Dermis microvascular lymphatic vessel endothelial cell (primary cell): ENCODE measurements at regions not wholly inside any gene's neighbourhood (a gene's known extent, or its start where the extent isn't known, plus 50 kb on each side); places are given as distances from the start of the nearest gene placed in this dataset.
"Not testable (repeated sequence)": the region's sequence is repeated elsewhere in the genome, so short reads cannot be mapped to it uniquely, and the experiment has no call there.

Experiments used
- DNase-seq, 2 donors: peaks; one replicate each; pipeline versions ENCODE4 v3.0.0 to v3.0.0-alpha.2; 2010; ENCODE audit warnings: low read depth in 2 of 2

DNA sequence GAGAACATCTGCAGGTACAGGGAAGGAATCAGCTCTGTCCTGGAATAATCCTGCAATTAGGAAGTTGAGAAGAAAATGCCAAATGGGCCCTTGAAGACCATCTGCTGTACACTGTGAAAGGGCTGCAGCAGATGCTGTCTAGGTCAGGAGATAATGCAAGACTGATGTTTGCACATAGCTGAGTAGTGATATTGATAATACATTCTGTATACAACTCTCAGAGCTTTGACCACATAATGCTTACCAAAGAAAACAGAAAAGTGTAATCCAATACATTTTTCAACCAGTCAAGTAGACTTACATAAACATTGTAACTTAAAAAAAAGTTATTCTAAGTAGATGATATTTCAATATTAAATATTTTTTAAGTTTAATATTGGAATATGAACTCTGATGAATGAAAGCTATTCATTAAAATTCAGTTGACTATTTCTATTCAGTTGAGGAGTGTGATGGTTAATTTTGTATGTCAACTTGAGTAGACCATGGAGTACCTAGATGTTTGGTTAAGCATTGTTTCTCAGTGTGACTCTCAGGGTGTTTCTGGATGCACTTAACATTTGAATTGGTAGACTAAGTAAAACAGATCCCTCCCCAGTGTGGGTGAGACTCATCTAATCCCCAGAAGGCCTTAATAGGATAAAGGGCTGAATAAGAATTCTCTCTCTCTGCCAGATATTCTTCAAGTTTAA lies 380.1 kb upstream of the PRR16 start:
- DNase-seq, result no peak

DNA sequence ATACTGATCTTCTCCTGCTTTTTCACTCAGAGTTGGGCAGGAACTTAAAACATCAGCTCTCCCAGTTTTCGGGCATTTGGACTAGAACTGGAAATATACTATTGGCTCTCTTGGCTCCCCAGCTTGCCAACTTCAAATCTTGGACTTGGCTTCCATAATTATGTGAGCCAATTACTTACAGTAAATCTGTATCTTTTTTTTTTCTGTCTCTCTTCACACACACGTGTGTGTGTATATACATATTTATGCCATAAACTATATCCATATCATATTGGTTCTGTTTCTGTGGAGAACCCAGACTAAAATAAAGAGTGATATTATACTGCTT lies 379.6 kb upstream of the PRR16 start:
- DNase-seq, result no peak

DNA sequence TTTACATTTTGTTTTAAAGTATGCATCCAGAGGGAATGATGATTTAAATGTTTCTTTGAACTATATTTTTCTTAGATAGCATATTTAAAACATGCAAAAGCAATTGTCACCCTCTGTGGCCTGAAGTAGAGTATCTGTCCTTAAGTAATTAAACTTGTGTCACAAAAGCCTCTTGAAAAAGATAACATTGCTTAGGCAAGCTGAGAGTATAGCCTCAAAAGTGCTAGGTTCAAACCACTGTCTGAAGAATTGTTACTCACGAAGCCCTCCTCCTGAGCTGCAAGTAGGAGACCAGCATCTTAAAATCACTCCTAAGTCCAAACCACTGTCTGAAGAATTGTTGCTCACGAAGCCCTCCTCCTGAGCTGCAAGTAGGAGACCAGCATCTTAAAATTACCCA lies 378.0 kb upstream of the PRR16 start:
- no peak for DNase-seq

DNA sequence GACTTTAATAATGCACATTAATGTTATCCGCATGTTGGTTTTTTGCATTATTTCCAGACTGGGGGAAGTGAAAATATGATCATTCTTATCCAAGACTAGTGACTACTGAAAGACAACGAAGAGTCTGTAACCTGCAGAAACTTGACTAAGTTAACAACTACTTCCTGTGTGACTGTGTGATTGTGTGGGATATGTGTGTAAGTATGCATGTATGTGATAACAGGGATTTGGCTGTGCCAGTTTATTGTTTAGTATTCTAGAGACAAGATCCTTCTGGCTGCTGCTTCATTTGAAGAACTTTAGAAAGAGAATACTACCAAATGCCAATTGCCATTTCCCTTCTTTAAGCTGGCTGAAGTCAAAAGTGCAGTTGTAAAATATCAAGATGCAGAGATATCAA lies 375.7 kb upstream of the PRR16 start:
- no peak for DNase-seq

DNA sequence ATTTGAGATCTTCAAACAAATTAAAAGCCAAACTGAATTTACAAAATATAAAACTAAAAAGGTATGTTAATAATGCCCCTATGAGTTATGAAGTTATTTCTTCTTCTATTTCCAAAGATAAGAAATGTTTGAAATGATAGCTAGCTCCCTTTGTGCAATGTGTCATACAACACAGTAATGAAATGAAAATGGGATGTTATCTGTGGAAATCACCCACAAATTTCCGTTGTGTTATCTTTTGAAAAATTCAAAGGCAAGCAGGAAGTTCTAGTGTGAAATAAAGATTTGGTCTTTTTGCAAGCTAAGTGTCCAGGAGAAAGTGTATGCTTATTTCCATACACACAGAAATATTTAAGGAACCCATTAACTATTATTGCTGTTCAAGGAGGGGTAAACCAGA lies 375.3 kb upstream of the PRR16 start:
- DNase-seq, result no peak

DNA sequence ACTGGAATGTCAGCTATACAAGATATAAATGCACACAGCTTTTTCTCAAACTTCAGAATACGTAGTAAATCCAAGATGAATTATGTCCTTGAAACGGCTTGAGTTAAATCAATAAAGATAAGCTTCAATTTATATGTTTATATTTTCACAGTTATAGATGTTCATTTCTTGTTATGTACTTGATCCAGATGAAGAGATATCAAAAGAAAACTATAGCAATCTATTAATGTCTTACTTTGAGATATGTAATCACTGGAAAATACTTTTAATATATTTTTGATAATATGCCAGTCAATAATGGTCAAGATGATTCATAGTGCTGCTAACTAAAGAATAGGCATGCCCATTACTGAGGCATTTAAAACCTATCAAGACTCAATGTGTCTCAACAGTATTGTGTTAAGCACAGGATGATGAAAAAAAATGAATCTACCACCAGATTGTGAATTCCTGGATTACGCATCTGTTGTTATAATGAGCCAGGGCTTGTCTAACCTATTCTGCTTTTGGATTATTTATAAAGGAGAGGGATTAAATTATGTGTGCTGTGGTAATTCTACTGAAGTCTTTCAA lies 372.6 kb upstream of the PRR16 start:
- no peak for DNase-seq

DNA sequence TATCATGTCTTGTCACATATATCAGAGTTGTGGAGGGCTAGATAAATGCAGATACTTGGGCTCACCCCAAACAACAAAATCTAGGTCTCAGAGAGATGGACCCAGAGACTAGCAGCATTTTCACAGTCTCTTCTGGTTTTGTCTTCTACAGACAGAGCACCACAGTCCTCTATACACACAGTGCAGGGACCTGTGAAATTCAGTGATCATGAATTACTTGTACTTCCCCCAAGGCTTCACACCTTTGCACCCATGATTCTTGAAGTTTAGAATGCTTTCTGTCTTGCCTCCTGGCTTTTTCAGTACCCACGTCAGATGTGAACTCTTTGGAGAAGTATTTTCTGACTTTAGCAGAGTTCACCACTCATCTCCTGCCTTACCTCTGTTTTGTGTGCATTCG lies 371.5 kb upstream of the PRR16 start:
- DNase-seq, result no peak

DNA sequence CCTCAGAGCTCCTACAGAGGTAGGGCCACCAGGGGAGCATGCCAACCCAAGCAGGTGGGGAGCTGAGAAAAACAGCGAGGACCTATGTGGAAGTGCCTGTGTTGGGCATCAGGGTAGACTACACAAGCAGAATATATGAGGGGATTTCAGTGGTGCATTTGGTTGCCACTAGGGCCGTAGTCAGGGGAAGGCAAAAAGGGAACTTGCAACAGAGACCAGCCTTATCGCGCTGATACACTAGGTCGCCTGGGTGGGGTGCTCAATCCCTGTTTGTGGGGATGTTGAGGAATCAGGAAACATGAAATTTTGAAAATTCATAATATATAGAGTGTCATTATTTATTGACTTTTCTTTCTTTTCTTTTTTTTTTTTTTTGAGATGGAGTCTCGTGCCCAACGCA lies 370.9 kb upstream of the PRR16 start:
- DNase-seq, result no peak

DNA sequence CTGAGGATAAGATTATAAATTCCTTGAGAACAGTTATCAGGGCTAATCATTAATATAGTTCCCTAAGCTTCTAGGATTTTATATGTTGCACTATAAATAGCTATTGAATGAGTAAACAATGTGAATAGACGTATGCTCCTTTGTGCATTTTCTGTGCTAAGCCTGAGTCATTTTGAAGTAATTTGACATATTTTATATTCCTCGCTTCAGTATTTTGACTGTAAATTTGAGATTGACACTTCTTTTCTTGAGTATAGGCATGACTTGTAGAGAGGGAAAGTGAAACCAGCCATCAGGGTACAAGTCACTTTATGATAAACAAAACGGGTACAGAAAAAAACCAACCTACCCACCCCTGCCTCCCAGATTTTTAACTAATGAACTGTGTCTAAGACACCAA lies 367.7 kb upstream of the PRR16 start:
- no peak for DNase-seq

DNA sequence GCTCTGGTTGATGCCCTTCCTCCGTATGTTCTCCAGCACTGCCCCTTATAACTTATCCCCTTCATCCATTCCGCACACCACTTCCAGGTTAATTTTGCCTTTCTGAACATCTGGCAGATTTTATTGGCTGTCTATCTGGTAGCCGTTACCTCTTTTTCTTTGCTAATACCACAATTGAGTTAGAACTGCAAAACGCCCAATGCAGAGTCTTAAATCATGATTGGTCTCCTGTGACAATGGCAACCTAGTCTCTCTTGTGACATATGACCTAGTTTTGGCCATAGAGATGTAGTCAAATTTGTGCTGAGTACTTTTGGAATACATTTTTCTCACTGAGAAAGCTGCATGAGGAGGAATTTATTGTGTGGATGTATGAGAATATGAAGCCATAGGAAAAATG lies 365.7 kb upstream of the PRR16 start:
- no peak for DNase-seq

DNA sequence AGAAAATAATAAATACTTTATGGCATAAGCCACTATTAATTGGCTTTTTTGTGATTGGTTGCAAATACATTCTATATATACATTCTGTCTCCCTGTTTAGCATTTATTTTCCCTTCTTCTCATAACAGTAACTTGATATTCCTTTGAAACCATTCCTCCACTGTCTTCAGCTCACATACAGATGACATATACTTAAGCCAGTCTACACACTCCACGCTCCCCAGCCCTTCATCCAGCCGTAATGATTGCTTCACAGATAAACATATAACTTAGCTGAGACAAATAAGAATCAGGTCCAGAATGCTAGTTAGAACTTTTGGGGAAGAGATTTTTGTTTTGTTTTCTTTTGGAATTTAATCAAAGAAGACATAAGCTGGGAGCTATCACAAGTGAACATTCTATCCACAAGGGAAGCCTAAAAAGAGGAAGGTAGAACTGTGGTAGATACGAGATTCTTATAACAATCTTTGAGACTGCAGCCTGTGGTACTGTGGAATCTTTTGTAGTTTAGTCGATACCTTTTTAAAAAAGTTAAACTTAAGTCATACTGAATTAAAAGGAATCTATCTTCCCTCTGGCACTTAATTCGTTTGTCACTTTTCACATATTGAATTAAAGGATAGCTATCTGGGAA lies 365.1 kb upstream of the PRR16 start:
- no peak for DNase-seq

DNA sequence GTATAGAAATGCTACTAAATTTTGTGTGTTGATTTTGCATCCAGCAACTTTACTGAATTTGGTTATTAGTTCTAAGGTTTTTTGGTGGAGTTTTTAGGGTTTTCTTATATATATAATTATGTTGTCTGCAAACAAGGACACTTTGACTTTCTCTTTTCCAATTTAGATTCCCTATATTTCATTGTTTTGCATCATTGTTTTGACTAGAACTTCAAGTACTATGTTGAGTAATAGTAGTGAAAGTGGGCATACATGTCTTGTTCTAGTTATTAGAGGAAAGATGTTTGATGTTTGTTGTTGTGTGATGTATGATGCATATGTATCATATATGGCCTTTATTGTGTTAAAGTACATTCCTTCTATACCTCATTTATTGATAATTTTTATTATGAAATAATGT lies 362.3 kb upstream of the PRR16 start:
- DNase-seq, result no peak

DNA sequence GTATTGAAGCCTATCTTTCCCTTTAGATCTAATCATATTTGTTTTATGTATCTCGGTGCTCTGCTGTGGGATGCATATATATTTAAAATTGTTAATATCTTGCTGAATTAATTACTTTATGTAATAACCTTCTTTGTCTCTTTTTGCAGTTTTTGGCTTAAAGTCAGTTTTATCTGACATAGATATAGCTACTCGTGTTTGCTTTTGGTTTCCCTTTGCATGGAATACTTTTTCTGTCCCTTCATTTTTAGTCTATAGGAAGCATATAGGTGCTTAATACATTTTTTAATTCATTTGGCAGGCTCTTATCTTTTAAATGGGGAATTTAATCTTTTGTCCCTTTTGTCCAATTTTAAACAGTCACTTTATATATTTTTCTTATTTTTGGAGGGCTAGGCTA lies 360.6 kb upstream of the PRR16 start:
- DNase-seq, result no peak

DNA sequence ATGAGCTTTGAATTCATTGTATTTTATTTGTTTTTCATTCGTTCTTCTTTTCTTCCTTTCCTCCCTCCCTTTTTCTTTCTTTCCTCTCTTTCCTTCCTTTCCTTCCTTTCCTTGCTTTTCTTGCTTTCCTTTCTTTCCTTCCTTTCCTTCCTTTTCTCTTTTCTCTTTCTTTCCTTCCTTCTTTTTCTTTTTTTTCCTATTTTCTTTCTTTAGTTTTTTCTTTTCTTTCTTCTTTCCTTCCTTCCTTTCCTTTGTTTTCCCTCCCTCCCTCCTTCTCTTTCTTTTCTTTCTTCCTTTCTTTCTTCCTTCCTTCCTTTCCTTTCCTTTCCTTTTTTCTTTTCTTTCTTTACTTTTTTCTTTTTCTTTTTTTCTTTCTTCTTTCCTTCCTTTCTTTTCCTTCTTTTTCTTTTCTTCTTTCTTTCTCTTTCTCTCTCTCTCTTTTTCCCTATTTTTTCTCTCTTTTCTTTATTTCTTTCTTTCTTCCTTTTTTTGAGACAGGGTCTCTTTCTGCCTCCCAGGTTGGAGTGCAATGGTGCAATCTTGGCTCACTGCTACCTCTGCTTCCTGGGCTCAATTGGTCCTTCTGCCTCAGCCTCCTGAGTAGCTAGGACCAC lies 357.1 kb upstream of the PRR16 start:
- DNase-seq, result no peak

DNA sequence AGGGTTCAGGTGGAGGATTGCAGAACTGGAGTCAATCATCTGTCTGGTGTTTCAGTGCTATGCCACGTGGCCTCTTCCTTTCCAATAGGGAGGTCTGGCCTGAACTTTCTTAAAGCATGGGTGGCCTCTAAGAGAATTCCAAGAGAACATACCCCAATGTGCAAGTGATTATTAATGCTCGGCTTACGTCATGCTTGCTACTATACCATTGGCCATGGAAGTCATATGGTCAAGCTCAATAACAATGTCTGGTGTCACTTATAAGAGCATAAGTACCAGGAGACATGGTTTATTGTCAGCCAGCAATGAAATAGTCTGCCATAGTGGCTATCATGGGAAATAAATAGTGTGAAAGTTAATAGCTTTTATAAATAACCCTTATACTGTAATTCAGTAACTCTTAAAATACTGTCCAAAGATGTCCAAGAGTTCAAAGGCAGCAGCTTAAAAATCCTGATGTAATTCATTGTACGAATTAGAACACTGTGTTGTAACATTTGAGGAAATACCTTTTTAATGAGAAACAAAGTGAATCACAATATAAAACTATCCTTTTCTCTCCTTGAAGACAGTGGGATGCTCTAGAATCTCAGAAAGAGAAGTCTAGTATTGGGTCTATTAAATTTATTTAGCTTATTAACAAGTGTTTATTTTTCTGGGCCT lies 355.4 kb upstream of the PRR16 start:
- DNase-seq, result no peak

DNA sequence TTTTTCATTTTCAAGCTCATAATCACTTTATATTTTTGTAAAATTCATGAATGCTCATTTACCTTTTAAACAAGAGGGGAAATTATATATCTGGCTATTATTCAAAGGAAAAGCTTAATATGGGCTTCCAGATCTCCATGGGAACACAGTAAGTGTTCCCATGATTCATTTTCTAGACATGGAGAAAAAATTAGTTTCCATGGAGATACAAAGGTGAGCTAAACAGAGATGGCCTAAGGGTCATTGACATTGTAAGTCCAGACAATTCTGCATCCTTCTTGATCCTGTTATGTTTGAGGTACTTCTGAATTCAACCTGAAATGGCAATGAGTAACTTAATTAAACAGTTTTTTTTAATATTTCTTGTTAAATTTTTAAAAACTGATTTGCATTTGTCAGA lies 341.4 kb upstream of the PRR16 start:
- no peak for DNase-seq

DNA sequence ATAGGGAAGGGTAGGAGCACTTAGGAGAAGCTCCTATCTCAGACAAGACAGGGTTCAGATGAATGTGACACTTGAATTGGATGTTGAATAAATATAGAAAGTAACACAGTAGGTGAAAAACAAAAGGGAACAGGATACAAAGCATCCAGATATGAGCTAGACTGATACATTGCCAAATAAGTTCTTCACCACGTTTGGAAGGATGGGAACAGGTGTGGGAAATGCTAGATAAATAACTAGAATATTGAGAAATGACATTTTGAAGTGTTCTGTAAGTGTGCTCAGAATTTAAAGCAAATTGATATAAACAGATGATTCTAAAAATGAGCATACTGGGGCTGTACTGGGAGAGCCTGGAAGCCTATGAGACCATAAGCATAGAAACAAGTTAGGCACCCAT lies 340.1 kb upstream of the PRR16 start:
- no peak for DNase-seq

DNA sequence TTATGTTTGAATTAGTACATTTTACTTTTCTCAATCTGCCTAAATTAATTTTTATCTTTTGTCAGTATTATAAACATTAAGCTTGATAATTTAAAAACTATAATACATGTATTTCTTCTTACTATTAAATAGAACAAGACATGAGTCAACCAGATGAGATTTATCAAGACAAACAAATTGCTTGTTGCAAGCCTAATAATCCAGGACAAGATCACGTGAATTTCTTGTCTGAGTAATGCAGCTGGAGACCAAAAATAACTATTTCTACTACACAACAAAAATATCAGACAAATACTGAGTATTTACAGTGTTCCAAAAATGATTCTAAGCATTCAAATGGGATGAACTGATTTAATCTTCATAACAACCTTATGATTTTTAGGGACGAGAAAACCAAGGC lies 339.1 kb upstream of the PRR16 start:
- DNase-seq, result no peak

DNA sequence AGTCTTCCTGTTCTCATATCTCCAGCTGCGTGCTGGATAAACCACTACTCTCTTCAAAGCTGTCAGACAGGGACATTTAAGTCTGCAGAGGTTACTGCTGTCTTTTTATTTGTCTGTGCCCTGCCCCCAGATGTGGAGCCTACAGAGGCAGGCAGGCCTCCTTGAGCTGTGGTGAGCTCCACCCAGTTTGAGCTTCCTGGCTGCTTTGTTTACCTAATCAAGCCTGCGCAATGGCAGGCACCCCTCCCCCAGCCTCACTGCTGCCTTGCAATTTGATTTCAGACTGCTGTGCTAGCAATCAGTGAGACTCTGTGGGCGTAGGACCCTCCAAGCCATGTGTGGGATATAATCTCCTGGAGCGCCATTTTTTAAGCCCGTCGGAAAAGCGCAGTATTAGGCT lies 331.8 kb upstream of the PRR16 start:
- not testable (repeated sequence) for DNase-seq

DNA sequence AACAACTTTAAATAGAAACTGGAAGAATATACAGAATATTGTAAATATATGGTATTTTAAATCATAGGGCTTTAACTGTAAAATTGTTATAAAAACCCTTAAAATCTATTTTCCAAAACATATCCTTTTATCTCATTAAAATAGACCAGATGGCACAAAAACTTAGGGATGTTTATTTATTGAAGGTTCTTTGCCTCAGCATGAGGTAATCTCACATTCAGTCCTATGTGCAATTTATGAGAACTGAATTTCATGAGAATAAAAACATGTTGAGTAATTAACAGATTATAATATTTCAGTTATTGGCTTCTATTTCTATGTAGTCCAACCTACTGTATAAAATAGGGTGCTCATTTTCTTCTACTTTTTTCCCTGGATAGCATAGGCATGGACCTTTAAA lies 329.2 kb upstream of the PRR16 start:
- DNase-seq, result no peak

DNA sequence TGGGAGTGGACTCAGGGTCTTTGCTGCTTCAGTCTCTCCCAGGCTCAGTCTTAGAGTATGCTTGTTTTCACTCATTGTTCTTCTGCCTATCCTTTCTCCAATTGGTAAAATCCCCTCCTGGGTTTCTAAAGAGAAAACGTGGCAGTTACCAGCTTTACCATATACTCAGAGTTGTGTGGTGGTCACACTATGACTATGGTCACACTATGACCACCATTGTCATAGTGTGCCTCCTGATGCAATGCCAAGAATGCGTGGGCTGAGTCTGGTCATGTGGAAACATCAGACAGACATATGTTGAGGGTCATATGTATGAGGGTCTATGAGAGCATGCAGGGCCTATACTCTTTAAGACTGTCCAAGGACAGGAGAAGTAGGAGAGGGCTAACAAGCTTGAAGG lies 326.5 kb upstream of the PRR16 start:
- no peak for DNase-seq

DNA sequence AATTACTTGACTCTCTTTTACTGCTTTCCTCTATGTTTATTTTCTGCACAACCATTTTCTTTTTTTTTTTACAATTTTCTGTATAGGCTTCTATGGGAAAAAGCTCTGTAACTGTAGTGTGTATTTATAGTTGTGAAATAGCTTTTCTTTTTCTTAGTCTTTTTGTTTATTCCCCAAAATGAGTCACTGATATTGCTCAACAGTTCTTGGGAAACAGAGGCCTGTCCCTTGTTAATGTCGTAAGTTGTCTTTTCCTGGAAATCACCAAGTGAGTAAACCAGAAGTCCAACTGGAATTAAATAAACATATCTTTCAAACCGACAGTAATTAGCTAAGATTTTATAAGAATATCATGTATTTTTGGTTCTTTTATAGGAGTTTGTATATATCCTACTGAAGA lies 325.1 kb upstream of the PRR16 start:
- peak in 1 of 2 donors; percentile 5 for DNase-seq

DNA sequence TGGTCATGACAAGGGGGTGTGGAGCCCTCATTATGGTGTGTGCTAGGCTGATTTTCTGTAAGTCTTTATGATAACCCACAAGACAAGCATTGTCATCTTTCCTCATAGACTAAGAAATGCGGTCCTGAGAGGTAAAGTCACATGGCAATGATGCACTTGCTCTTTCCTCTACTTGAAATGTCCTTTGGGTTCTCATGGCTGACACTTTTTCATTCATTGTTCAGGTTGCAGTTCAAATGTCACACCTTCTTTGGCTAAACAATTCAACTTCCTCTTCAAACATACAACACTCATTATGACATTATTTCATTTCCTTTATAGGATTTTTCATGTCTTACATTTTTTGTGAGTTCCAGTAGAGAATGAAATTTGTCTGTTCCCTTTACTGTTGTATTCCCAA lies 323.6 kb upstream of the PRR16 start:
- no peak for DNase-seq
